SK-N-MC (cell line): ENCODE measurements at regions not wholly inside any gene's neighbourhood (a gene's known extent, or its start where the extent isn't known, plus 50 kb on each side); places are given as distances from the start of the nearest gene placed in this dataset.
A peak's percentile ranks its signal among the peaks of the same experiment; 100 is the strongest.

Experiments used
- DNase-seq: peaks from one replicate; pipeline ENCODE4 v3.0.0-alpha.2; 2011; ENCODE audit warnings: low read depth, low spot score
- H3K27ac ChIP-seq: fragments of 200-600 bp; sonication (generic); 2 replicates; pipeline ENCODE4 v1.5.1; 2016; ENCODE audit warnings: mixed run types
- H3K36me3 ChIP-seq: fragments of 200-600 bp; sonication (generic); 2 replicates; pipeline ENCODE4 v1.6.1; 2017; ENCODE audit warnings: antibody characterized with exemption, low read length, mixed read lengths; ENCODE audit not compliant: insufficient read depth
- H3K4me3 ChIP-seq: fragments of 200-600 bp; sonication (generic); 2 replicates; pipeline ENCODE4 v1.5.1; 2016
- H3K9ac ChIP-seq: fragments of 200-600 bp; sonication (generic); 2 replicates; pipeline ENCODE4 v1.8.0; 2017; ENCODE audit warnings: mixed run types, mixed read lengths; ENCODE audit not compliant: insufficient read length
- H3K9me3 ChIP-seq: fragments of 200-600 bp; sonication (generic); 2 replicates; pipeline ENCODE4 v1.6.1; 2017; ENCODE audit warnings: low read depth, mild to moderate bottlenecking, antibody characterized with exemption, low read length, moderate library complexity, mixed read lengths
- EZH2 ChIP-seq: fragments of 200-600 bp; sonication (generic); IDR thresholded peaks from one replicate; pipeline ENCODE4 v1.6.1; 2017; ENCODE audit warnings: antibody characterized with exemption
- FOXP2 ChIP-seq: optimal IDR thresholded peaks from 2 replicates; pipeline ENCODE3; 2011; ENCODE audit warnings: mild to moderate bottlenecking, moderate library complexity; ENCODE audit not compliant: insufficient read depth; ENCODE audit errors: extremely low read length, control extremely low read depth
- POLR2AphosphoS5 ChIP-seq: IDR thresholded peaks from 2 replicates; pipeline ENCODE4 v1.6.1; 2012; ENCODE audit warnings: mild to moderate bottlenecking, low read depth, low read length, borderline replicate concordance

DNA sequence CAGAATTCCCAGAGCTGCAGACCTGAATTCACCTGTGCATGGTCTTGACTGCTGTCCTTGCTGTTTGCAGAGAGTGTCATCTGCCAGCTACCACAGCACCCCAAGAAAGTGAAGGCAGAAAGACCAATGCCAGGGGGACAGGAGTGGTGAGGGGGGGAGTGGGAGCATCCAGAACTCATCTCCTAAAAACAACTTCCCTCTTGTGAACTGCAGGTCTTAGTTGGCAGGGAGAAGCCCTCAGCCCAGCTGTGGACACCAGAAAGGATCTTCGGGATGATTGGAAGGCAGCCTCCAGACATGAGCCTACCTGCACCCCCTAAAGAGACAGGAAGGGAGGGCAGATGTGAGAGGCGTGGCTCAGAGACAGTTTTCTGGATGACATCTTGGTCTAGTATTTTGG lies 615.8 kb upstream of the MGMT start:
- H3K9ac ChIP-seq = no peak overlapping the region
- H3K4me3 ChIP-seq = no peak overlapping the region
- H3K36me3 ChIP-seq = no peaks in the 10 kb centered on the region
- H3K27ac ChIP-seq = no peak overlapping the region
- no peaks in the 10 kb centered on the region for H3K9me3 ChIP-seq
- no peak for DNase-seq
- no peak for TF ChIP-seq FOXP2
- no peak for TF ChIP-seq POLR2AphosphoS5
- TF ChIP-seq EZH2 = no peak

DNA sequence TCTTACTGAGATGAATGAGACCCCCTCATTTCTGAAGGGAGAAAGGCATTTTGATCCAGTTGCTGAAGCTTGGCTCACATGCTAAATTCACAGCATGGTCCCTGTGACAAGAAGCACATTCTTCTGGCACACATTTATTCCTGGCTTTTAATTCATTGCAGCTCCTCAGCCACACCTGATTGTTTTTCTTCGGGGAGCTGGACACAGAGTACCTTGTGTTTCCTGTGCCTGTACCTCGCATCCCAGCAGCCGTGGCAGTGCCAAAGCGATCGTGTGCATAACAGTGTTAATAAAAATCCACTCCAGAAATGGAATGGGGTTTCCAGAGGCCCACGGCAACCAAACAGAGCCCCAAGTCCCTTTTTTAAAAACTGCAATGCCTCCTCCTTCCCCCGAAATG lies 615.3 kb upstream of the MGMT start:
- Histone ChIP-seq H3K9ac (no peak overlapping the region), H3K36me3 (no peaks in the 10 kb centered on the region), H3K4me3 (no peak overlapping the region), H3K27ac (no peak overlapping the region), H3K9me3 (no peaks in the 10 kb centered on the region)
- DNase-seq = no peak
- no peak for TF ChIP-seq EZH2
- no peak for TF ChIP-seq POLR2AphosphoS5
- no peak for TF ChIP-seq FOXP2

DNA sequence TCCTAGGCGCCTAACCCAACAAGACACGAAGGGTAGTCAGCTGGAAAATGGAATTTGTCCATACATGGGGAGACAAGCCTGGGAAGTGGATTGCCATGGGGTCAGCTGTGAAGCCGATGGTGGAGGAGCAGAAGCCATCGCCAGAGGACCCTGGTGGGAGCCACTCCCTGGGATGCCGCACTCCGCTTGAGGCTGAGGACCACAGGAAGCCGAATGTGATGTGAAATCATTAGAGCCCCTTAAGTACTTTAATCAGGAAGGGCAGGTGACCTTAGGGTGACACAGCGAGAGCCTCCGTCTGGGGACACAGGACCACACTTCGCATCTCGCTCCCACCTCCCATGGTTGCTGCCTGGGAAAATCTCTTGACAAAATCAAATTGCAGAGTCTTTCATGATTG lies 614.6 kb upstream of the MGMT start:
- Histone ChIP-seq H3K9ac (no peak overlapping the region), H3K9me3 (no peaks in the 10 kb centered on the region), H3K36me3 (no peaks in the 10 kb centered on the region), H3K4me3 (no peak overlapping the region), H3K27ac (no peak overlapping the region)
- DNase-seq = no peak
- TF ChIP-seq POLR2AphosphoS5 = no peak
- no peak for TF ChIP-seq EZH2
- TF ChIP-seq FOXP2 = no peak

DNA sequence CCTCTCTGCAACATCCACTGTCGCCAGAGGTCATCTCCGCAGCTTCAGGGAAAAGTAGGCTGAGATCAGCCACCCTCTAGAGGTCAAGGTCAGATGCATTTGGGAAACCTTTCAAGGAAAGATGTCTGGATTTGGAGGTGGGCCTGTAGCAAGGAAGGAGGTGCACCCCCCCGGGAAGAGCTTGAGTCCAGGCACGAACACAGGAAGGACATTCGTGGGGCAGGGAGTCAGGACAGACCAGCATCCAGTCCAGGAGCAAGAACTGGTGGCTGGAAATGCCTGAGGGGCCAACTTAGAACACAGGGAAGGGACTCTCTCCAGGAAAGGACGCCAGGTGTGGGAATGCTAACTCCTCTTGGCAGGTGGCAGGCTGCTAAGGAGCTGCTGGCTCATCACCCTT lies 614.1 kb upstream of the MGMT start:
- H3K9ac ChIP-seq = no peak overlapping the region
- H3K9me3 ChIP-seq = no peaks in the 10 kb centered on the region
- H3K4me3 ChIP-seq = no peak overlapping the region
- DNase-seq = no peak
- H3K27ac ChIP-seq = no peak overlapping the region
- no peak for TF ChIP-seq FOXP2
- no peak for TF ChIP-seq EZH2
- no peak for TF ChIP-seq POLR2AphosphoS5
- H3K36me3 ChIP-seq = no peaks in the 10 kb centered on the region

DNA sequence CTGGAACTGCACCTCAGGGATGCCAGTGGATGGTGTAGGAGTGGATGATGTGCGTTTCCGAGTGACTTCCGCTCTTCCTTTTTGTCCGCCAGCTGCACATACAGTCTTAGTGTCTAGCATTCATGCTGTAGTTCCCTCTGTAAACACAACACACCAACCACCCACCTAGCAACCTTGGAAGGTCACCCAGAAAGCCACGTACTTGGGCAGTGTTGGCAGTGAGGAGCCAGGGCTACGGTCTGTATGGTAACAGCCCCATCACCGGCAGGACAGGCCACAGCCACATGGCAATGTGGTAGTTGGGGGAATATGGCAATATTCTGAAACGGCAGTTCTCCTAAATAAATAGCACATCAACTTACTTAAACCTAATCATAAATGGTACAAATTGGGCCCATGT lies 613.5 kb upstream of the MGMT start:
- no peak for DNase-seq
- no peak overlapping the region for H3K4me3 ChIP-seq
- no peaks in the 10 kb centered on the region for H3K36me3 ChIP-seq
- no peak overlapping the region for H3K9ac ChIP-seq
- no peaks in the 10 kb centered on the region for H3K9me3 ChIP-seq
- no peak overlapping the region for H3K27ac ChIP-seq
- no peak for TF ChIP-seq POLR2AphosphoS5
- no peak for TF ChIP-seq FOXP2
- TF ChIP-seq EZH2 = no peak

DNA sequence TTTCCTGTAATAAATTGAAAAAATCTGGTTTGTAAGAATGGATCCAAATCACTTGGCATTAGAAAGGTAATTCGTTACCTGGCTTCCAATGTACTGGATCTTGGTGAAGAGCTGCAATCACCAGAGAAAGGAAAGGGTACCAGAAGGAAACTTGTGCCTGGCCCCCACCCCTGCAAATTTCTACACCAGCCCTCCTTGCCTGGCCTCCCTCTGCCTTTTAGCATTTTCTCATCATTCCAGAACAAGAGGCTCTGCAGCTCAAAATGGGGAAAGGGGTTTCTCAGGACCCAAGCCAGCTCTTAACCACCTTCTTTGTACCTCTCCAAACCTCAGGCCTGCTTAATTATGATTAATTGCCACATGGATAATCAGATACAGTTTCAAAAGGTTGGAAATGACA lies 612.8 kb upstream of the MGMT start:
- H3K9ac ChIP-seq = no peak overlapping the region
- no peak overlapping the region; the same call in 1 of the 2 replicates for H3K4me3 ChIP-seq
- no peak for TF ChIP-seq POLR2AphosphoS5
- no peak for TF ChIP-seq FOXP2
- no peak for TF ChIP-seq EZH2
- DNase-seq = no peak
- H3K9me3 ChIP-seq = no peaks in the 10 kb centered on the region
- peak overlapping the region; percentile 85 for H3K27ac ChIP-seq
- H3K36me3 ChIP-seq = no peaks in the 10 kb centered on the region

DNA sequence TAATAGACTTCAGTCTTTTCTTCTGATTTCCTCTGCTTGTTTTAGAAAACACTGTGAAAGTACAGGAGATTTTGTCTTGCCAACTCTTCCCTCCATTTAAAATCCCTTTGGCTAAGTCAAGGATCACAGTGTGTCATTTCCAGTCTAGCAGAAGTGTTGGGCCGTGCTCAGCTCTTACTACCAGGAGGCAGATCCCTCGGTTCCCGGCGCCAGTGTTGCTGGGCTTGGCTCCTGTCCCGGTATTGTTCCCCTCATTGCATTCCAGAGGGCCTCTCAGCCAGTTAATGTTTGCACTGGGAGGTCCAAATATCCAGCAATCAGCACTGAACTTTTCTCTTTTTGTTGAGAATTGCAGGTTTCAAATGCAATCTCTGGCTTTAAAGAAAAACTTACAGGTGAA lies 612.1 kb upstream of the MGMT start:
- H3K27ac ChIP-seq = peak overlapping the region; percentile 85
- no peaks in the 10 kb centered on the region for H3K36me3 ChIP-seq
- no peak for DNase-seq
- peak overlapping the region; percentile 45 for H3K9ac ChIP-seq
- no peaks in the 10 kb centered on the region for H3K9me3 ChIP-seq
- no peak for TF ChIP-seq EZH2
- TF ChIP-seq FOXP2 = no peak
- TF ChIP-seq POLR2AphosphoS5 = no peak
- H3K4me3 ChIP-seq = peak overlapping the region; percentile 53

DNA sequence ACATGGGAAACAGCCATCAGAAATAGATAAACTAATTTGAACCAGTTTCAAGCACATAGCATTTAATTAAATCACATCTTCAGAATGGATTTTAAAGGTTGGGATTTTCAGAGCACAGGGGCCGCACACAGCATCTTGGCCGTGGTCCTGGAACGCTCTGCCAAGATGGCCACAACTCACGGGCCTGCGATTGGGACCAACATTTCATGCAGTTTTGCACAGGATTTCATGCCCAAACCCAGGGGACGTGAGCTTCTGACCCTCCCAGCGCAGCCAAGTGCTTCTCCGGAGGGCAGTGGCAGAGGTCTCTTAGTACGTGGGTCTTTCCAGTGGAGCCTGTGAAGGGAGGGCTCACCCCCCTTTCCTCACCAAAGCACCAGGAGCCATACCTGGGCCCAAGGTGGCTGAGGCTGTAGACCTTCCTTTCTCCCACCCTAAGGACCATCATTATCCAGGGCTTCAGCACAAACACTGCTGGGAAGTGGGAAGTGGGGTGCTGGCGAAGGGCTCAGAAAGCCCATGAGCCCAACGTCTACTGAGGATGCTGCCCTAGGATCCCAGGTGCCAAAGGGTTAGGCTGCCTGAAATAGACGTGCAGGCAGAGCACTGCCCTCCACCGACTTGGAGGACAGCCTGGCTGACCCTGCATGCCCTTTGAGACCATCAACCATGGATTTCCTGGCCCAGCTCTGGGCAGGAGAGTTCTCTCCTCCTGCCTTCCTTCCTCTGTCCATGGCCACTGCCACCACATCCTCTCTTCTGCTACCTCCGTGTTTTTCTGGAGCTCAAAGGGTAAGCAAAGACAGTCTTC lies 611.2 kb upstream of the MGMT start:
- no peak overlapping the region for H3K9ac ChIP-seq
- no peaks in the 10 kb centered on the region for H3K36me3 ChIP-seq
- no peak for TF ChIP-seq POLR2AphosphoS5
- no peak for TF ChIP-seq FOXP2
- TF ChIP-seq EZH2 = no peak
- peak overlapping the region; percentile 85; the same call in 1 of the 2 replicates for H3K27ac ChIP-seq
- H3K4me3 ChIP-seq = no peak overlapping the region
- DNase-seq = no peak
- H3K9me3 ChIP-seq = no peaks in the 10 kb centered on the region
